Caco-2 (cell line): ENCODE measurements at regions not wholly inside any gene's neighbourhood (a gene's known extent, or its start where the extent isn't known, plus 50 kb on each side); places are given as distances from the start of the nearest gene placed in this dataset.

Source experiments
- BruUV-seq: library from RNA; stranded (reverse); fragments of 400-500 nt; replicated peaks from 2 replicates; lab custom pipeline; 2021; lab: Mats Ljungman, UMichigan
- CTCF ChIA-PET: fragments of 300-600 bp; sonication (Branson Sonifier 250); formaldehyde crosslinking; loops from one replicate; lab custom pipeline; 2022; ENCODE audit warnings: antibody characterized with exemption; lab: Charles Lee
- POLR2A ChIA-PET: fragments of 300-600 bp; sonication (Branson Sonifier 250); formaldehyde crosslinking; loops from one replicate; lab custom pipeline; 2022; ENCODE audit warnings: antibody characterized with exemption; lab: Charles Lee
- DNase-seq, 2 experiments: peaks; one replicate each; pipeline versions ENCODE4 v3.0.0 to v3.0.0-alpha.2; 2020 to 2022
- H3K27me3 ChIP-seq: replicated peaks from 2 replicates; pipeline ENCODE4 v1.6.0; 2011; ENCODE audit warnings: low read length; ENCODE audit not compliant: control insufficient read depth, insufficient read depth
- H3K36me3 ChIP-seq: 2 replicates; pipeline ENCODE4 v1.5.1; 2011; ENCODE audit warnings: low read length; ENCODE audit not compliant: control insufficient read depth, insufficient read depth
- H3K4me1 ChIP-seq: fragments of 250-450 bp; sonication (Bioruptor Pico); 2 replicates; pipeline ENCODE4 v1.5.1; 2020; ENCODE audit warnings: mild to moderate bottlenecking
- H3K4me3 ChIP-seq: 2 replicates; pipeline ENCODE4 v1.5.1; 2011; ENCODE audit warnings: low read depth, mild to moderate bottlenecking, control low read depth, low read length
- H3K9me3 ChIP-seq: fragments of 250-450 bp; sonication (Bioruptor Pico); 2 replicates; pipeline ENCODE4 v1.5.1; 2020; ENCODE audit warnings: mild to moderate bottlenecking, moderate library complexity
- H3K27ac Mint-ChIP-seq: one replicate; pipeline ENCODE4 v1.8.0; 2022; ENCODE audit warnings: mixed read lengths; ENCODE audit not compliant: unreplicated experiment
- H3K27me3 Mint-ChIP-seq: one replicate; pipeline ENCODE4 v1.8.0; 2022; ENCODE audit warnings: mixed read lengths; ENCODE audit not compliant: insufficient read depth, unreplicated experiment
- H3K36me3 Mint-ChIP-seq: one replicate; pipeline ENCODE4 v1.8.0; 2022; ENCODE audit warnings: mild to moderate bottlenecking, mixed read lengths; ENCODE audit not compliant: insufficient read depth, unreplicated experiment
- H3K4me1 Mint-ChIP-seq: one replicate; pipeline ENCODE4 v1.8.0; 2022; ENCODE audit warnings: low read depth, mixed read lengths; ENCODE audit not compliant: unreplicated experiment
- H3K4me3 Mint-ChIP-seq: one replicate; pipeline ENCODE4 v1.8.0; 2022; ENCODE audit warnings: mild to moderate bottlenecking, moderate library complexity, mixed read lengths; ENCODE audit not compliant: unreplicated experiment
- H3K9me3 Mint-ChIP-seq: one replicate; pipeline ENCODE4 v1.8.0; 2022; ENCODE audit warnings: mixed read lengths; ENCODE audit not compliant: unreplicated experiment
- intact Hi-C: fragments of 100-400 bp; cut with micrococcal nuclease; formaldehyde crosslinking; loops from one replicate; pipeline ENCODE4 v1.10.0; 2022; ENCODE audit not compliant: unreplicated experiment
- TF ChIP-seq, protein P1 (sequence below), 2 experiments: fragments of 200-600 bp in 1 of 2; IDR thresholded peaks; 1 replicate in 1 of 2; 2 replicates in 1 of 2; pipeline versions ENCODE4 v1.5.1 to v1.8.0; 2011 to 2022; ENCODE audit warnings: antibody characterized with exemption in 1 of 2, control low read depth in 1 of 2, inconsistent platforms in 1 of 2, low read depth in 1 of 2, low read length in 1 of 2, mild to moderate bottlenecking in 1 of 2, moderate library complexity in 1 of 2; ENCODE audit not compliant: insufficient read depth in 1 of 2, severe bottlenecking in 1 of 2, unreplicated experiment in 1 of 2

DNA sequence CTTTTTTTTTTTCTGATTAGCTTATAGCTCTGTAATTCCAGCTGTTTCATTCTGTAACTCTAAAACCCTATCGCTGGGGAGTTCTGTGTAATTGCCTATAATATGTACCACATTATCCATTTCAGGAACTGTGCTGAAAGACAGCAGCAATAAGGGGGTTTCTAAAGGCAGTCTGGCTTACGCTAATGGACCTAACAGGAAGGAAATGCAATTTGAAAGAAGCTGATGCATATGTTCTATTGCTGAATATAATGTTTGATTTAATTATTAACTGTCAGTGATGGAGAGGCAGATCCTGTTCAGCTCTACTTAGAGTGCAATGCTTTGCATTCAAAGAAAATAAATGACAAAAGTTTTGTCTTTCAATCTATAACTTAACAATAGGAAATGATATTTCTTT, 209.4 kb upstream of the SNX7 start:
- no peak for DNase-seq
- intact Hi-C loops, result no loop called here
- H3K4me3 Mint-ChIP-seq, result no peak overlapping the region
- ChIA-PET POLR2A (no interaction called here), CTCF (no interaction called here)
- no peaks in the 10 kb centered on the region for H3K4me1 Mint-ChIP-seq
- H3K36me3 ChIP-seq, result no peaks in the 10 kb centered on the region
- H3K4me3 ChIP-seq, result no peak overlapping the region
- no peaks in the 10 kb centered on the region for H3K4me1 ChIP-seq
- no TSS peak for BruUV-seq
- no peaks in the 10 kb centered on the region for H3K36me3 Mint-ChIP-seq
- H3K27ac Mint-ChIP-seq, result no peak overlapping the region
- H3K27me3 Mint-ChIP-seq, result no peaks in the 10 kb centered on the region
- TF ChIP-seq, protein P1, sequence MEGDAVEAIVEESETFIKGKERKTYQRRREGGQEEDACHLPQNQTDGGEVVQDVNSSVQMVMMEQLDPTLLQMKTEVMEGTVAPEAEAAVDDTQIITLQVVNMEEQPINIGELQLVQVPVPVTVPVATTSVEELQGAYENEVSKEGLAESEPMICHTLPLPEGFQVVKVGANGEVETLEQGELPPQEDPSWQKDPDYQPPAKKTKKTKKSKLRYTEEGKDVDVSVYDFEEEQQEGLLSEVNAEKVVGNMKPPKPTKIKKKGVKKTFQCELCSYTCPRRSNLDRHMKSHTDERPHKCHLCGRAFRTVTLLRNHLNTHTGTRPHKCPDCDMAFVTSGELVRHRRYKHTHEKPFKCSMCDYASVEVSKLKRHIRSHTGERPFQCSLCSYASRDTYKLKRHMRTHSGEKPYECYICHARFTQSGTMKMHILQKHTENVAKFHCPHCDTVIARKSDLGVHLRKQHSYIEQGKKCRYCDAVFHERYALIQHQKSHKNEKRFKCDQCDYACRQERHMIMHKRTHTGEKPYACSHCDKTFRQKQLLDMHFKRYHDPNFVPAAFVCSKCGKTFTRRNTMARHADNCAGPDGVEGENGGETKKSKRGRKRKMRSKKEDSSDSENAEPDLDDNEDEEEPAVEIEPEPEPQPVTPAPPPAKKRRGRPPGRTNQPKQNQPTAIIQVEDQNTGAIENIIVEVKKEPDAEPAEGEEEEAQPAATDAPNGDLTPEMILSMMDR (IDR thresholded peaks at IDR 0.05; ENCODE audit: insufficient read depth in 1 of 2, low read depth in 1 of 2, low read length in 1 of 2, severe bottlenecking in 1 of 2, unreplicated experiment in 1 of 2), result no peak
- no peaks in the 10 kb centered on the region for H3K27me3 ChIP-seq
- H3K9me3 Mint-ChIP-seq, result no peaks in the 10 kb centered on the region
- H3K9me3 ChIP-seq, result no peaks in the 10 kb centered on the region

GRCh38 chr1:98441281-98441680, 220.2 kb upstream of the SNX7 start:
- TF ChIP-seq, protein P1 (IDR thresholded peaks at IDR 0.05; ENCODE audit: insufficient read depth in 1 of 2, low read depth in 1 of 2, low read length in 1 of 2, severe bottlenecking in 1 of 2, unreplicated experiment in 1 of 2), result no peak
- no peak overlapping the region for H3K4me3 ChIP-seq
- H3K9me3 ChIP-seq, result no peaks in the 10 kb centered on the region
- CTCF ChIA-PET, result no interaction called here
- no TSS peak for BruUV-seq
- POLR2A ChIA-PET, result no interaction called here
- Mint-ChIP-seq H3K4me1 (peaks cover 13% of the 10 kb centered on the region), H3K9me3 (no peaks in the 10 kb centered on the region), H3K4me3 (no peak overlapping the region), H3K27ac (no peak overlapping the region), H3K36me3 (no peaks in the 10 kb centered on the region), H3K27me3 (no peaks in the 10 kb centered on the region)
- no peaks in the 10 kb centered on the region for H3K27me3 ChIP-seq
- DNase-seq, result no peak
- no peaks in the 10 kb centered on the region for H3K36me3 ChIP-seq
- intact Hi-C loops, result no loop called here
- peaks cover 15% of the 10 kb centered on the region for H3K4me1 ChIP-seq

DNA sequence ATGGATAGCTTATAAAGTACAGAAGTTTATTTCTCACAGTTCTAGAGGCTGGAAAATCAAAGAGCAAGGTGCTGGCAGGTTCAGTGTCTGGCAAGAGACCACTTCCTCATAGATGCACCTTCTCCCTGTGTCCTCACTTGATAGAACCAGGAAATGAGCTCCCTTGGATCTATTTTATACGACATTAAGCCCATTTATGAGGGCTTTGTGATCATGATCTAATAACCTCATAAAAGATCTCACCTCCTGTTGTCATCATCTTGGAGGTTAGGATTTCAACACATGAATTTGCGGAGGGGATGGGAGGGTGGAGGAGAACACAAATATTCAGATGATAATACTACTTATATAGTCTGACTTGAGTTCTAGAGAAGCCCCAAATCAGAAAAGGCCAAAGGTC, 222.1 kb upstream of the SNX7 start:
- CTCF ChIA-PET, result no interaction called here
- no TSS peak for BruUV-seq
- Histone ChIP-seq H3K27me3 (no peaks in the 10 kb centered on the region), H3K4me1 (peaks cover 15% of the 10 kb centered on the region), H3K36me3 (no peaks in the 10 kb centered on the region), H3K9me3 (no peaks in the 10 kb centered on the region), H3K4me3 (no peak overlapping the region)
- no peak overlapping the region for H3K27ac Mint-ChIP-seq
- no peak for DNase-seq
- POLR2A ChIA-PET, result no interaction called here
- TF ChIP-seq, protein P1 (IDR thresholded peaks at IDR 0.05; ENCODE audit: insufficient read depth in 1 of 2, low read depth in 1 of 2, low read length in 1 of 2, severe bottlenecking in 1 of 2, unreplicated experiment in 1 of 2), result no peak
- intact Hi-C loops, result no loop called here
- H3K4me3 Mint-ChIP-seq, result no peak overlapping the region
- H3K36me3 Mint-ChIP-seq, result no peaks in the 10 kb centered on the region
- no peaks in the 10 kb centered on the region for H3K9me3 Mint-ChIP-seq
- H3K27me3 Mint-ChIP-seq, result no peaks in the 10 kb centered on the region
- peaks cover 13% of the 10 kb centered on the region for H3K4me1 Mint-ChIP-seq
